Astrocyte (in vitro differentiated cells and primary cell): ENCODE measurements at regions not wholly inside any gene's neighbourhood (a gene's known extent, or its start where the extent isn't known, plus 50 kb on each side); places are given as distances from the start of the nearest gene placed in this dataset.

Experiments used
- DNase-seq: peaks from one replicate; pipeline ENCODE4 v3.0.0-alpha.2; 2010; ENCODE audit warnings: low read depth
- FAIRE-seq: peaks from 2 replicates; lab custom pipeline; 2011; peaks lifted over from hg19 to GRCh38; lab: Jason Lieb, UNC
- H2AFZ ChIP-seq: 2 replicates; pipeline ENCODE4 v1.6.0; 2012; ENCODE audit warnings: low read depth, low read length, inconsistent platforms
- H3K27ac ChIP-seq: 2 replicates; pipeline ENCODE4 v1.5.1; 2011; ENCODE audit warnings: low read depth, low read length, inconsistent platforms
- H3K27me3 ChIP-seq: 2 replicates; pipeline ENCODE4 v1.6.0; 2011; ENCODE audit warnings: low read length, inconsistent platforms; ENCODE audit not compliant: insufficient read depth
- H3K36me3 ChIP-seq: 2 replicates; pipeline ENCODE4 v1.5.1; 2011; ENCODE audit warnings: low read length, inconsistent platforms; ENCODE audit not compliant: insufficient read depth
- H3K4me1 ChIP-seq: 2 replicates; pipeline ENCODE4 v1.5.1; 2011; ENCODE audit warnings: low read length, inconsistent platforms; ENCODE audit not compliant: insufficient read depth
- H3K4me2 ChIP-seq: 2 replicates; pipeline ENCODE4 v1.6.0; 2012; ENCODE audit warnings: low read length, inconsistent platforms
- H3K4me3 ChIP-seq: 2 replicates; pipeline ENCODE4 v1.5.1; 2011; ENCODE audit warnings: low read depth, mild to moderate bottlenecking, low read length, inconsistent platforms; ENCODE audit not compliant: insufficient read depth
- H3K79me2 ChIP-seq: 2 replicates; pipeline ENCODE4 v1.6.0; 2012; ENCODE audit warnings: mild to moderate bottlenecking, low read length, inconsistent platforms; ENCODE audit not compliant: insufficient read depth
- H3K9ac ChIP-seq: 2 replicates; pipeline ENCODE4 v1.6.0; 2012; ENCODE audit warnings: mild to moderate bottlenecking, low read length, inconsistent platforms
- H3K9me3 ChIP-seq: 2 replicates; pipeline ENCODE4 v1.5.1; 2012; ENCODE audit warnings: low read depth, mild to moderate bottlenecking, low read length, inconsistent platforms; ENCODE audit not compliant: insufficient read depth
- H4K20me1 ChIP-seq: 2 replicates; pipeline ENCODE4 v1.6.0; 2012; ENCODE audit warnings: low read length, inconsistent platforms; ENCODE audit not compliant: insufficient read depth
- H3K27ac Mint-ChIP-seq: one replicate; pipeline ENCODE4 v1.8.0; 2021; ENCODE audit warnings: mild to moderate bottlenecking, mixed read lengths; ENCODE audit not compliant: unreplicated experiment
- H3K27me3 Mint-ChIP-seq: one replicate; pipeline ENCODE4 v1.8.0; 2021; ENCODE audit warnings: low read depth, mixed read lengths; ENCODE audit not compliant: unreplicated experiment
- H3K36me3 Mint-ChIP-seq: one replicate; pipeline ENCODE4 v1.8.0; 2021; ENCODE audit warnings: low read depth, mixed read lengths; ENCODE audit not compliant: unreplicated experiment
- H3K4me1 Mint-ChIP-seq: one replicate; pipeline ENCODE4 v1.8.0; 2021; ENCODE audit warnings: low read depth, mixed read lengths; ENCODE audit not compliant: unreplicated experiment
- H3K4me3 Mint-ChIP-seq: one replicate; pipeline ENCODE4 v1.8.0; 2021; ENCODE audit warnings: mild to moderate bottlenecking, moderate library complexity, mixed read lengths; ENCODE audit not compliant: unreplicated experiment
- H3K9me3 Mint-ChIP-seq: one replicate; pipeline ENCODE4 v1.8.0; 2021; ENCODE audit warnings: mild to moderate bottlenecking, mixed read lengths; ENCODE audit not compliant: unreplicated experiment
- CTCF ChIP-seq: IDR thresholded peaks from 2 replicates; pipeline ENCODE4 v1.5.1; 2011; ENCODE audit warnings: low read depth, mild to moderate bottlenecking, inconsistent platforms, low read length, moderate library complexity; ENCODE audit not compliant: insufficient read depth
- EZH2 ChIP-seq: IDR thresholded peaks from 2 replicates; pipeline ENCODE4 v1.6.1; 2012; ENCODE audit warnings: mild to moderate bottlenecking, low read length, inconsistent platforms; ENCODE audit not compliant: insufficient read depth

GRCh38 chr14:65281991-65282895 lies 130.3 kb upstream of the FUT8 start:
- no peak for FAIRE-seq
- Mint-ChIP-seq H3K27ac (peak overlapping the region; percentile 94), H3K4me3 (no peak overlapping the region), H3K9me3 (peaks cover 3% of the 10 kb centered on the region), H3K4me1 (peaks cover 25% of the 10 kb centered on the region), H3K36me3 (no peaks in the 10 kb centered on the region), H3K27me3 (no peaks in the 10 kb centered on the region)
- H3K4me1 ChIP-seq: peaks cover 20% of the 10 kb centered on the region
- peak overlapping the region; percentile 78 for H3K27ac ChIP-seq
- no peaks in the 10 kb centered on the region for H3K79me2 ChIP-seq
- no peaks in the 10 kb centered on the region for H3K27me3 ChIP-seq
- H2AFZ ChIP-seq: peak overlapping the region; percentile 74
- H3K9ac ChIP-seq: peak overlapping the region; percentile 72
- no peaks in the 10 kb centered on the region for H4K20me1 ChIP-seq
- peak overlapping the region; percentile 79 for H3K4me2 ChIP-seq
- peak; percentile 88 for DNase-seq
- H3K4me3 ChIP-seq: peak overlapping the region; percentile 18
- no peaks in the 10 kb centered on the region for H3K36me3 ChIP-seq
- no peaks in the 10 kb centered on the region for H3K9me3 ChIP-seq
- TF ChIP-seq CTCF (no peak), EZH2 (no peak)

DNA sequence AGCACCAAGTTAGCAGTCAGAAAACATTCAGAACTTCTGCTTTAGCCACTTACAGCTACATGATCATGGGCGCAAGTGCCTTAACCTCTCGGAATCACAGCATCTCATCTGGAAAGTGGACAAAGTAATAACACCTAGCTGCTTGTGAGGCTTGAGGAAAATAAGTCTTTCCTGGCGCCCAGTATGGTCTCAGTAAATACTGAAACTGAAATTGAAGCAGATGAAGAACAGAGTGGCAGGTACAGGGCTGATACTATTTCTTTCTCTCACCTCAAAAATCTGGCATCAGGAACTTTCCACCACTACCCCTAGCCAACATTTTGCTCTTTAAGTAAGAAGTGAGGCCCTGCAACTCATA lies 129.7 kb upstream of the FUT8 start:
- Histone ChIP-seq H3K27me3 (no peaks in the 10 kb centered on the region), H3K36me3 (no peaks in the 10 kb centered on the region), H3K4me3 (peak overlapping the region; percentile 18), H3K9me3 (no peaks in the 10 kb centered on the region), H3K27ac (peak overlapping the region; percentile 78), H2AFZ (peak overlapping the region; percentile 74), H4K20me1 (no peaks in the 10 kb centered on the region), H3K4me2 (peak overlapping the region; percentile 79), H3K4me1 (peaks cover 20% of the 10 kb centered on the region), H3K9ac (peak overlapping the region; percentile 72), H3K79me2 (no peaks in the 10 kb centered on the region)
- DNase-seq: no peak
- Mint-ChIP-seq H3K9me3 (peaks cover 3% of the 10 kb centered on the region), H3K27me3 (no peaks in the 10 kb centered on the region), H3K36me3 (no peaks in the 10 kb centered on the region), H3K27ac (peak overlapping the region; percentile 94), H3K4me1 (peaks cover 20% of the 10 kb centered on the region), H3K4me3 (no peak overlapping the region)
- FAIRE-seq: peak; percentile 98
- no peak for TF ChIP-seq CTCF
- TF ChIP-seq EZH2: no peak

DNA sequence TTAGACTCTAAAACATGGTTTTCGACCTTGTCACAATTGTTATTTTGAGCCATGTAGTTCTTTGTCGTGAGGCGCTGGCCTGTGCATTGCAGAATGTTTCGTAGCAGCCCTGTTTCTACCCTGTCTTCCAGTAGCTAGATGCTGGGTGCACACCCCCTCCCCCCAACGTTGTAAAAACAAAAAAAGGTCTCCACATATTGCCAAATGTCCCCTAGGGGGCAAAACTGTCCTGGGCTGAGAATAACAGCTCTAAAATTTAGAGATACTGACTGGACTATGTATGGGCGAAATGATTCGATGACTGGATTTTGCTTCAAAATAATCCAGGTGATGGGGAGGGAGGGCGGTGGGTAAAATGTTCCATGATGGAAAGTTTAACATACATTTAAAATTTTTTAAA lies 126.1 kb upstream of the FUT8 start:
- Mint-ChIP-seq H3K4me1 (peaks cover 24% of the 10 kb centered on the region), H3K9me3 (no peaks in the 10 kb centered on the region), H3K27me3 (no peaks in the 10 kb centered on the region), H3K36me3 (no peaks in the 10 kb centered on the region), H3K4me3 (no peak overlapping the region), H3K27ac (no peak overlapping the region)
- DNase-seq (no peak), FAIRE-seq (no peak)
- H3K4me3 ChIP-seq: no peak overlapping the region
- no peak overlapping the region for H3K4me2 ChIP-seq
- H3K79me2 ChIP-seq: no peaks in the 10 kb centered on the region
- H3K36me3 ChIP-seq: no peaks in the 10 kb centered on the region
- H3K27me3 ChIP-seq: no peaks in the 10 kb centered on the region
- peaks cover 34% of the 10 kb centered on the region for H3K4me1 ChIP-seq
- no peaks in the 10 kb centered on the region for H4K20me1 ChIP-seq
- no peak overlapping the region for H2AFZ ChIP-seq
- TF ChIP-seq EZH2 (no peak), CTCF (peak; percentile 7)
- H3K27ac ChIP-seq: no peak overlapping the region
- no peak overlapping the region for H3K9ac ChIP-seq
- H3K9me3 ChIP-seq: no peaks in the 10 kb centered on the region
